ENCODE measurements at regions not wholly inside any gene's neighbourhood (a gene's known extent, or its start where the extent isn't known, plus 50 kb on each side); places are given as distances from the start of the nearest gene placed in this dataset.

- Mint-ChIP-seq H3K4me3 (ENCODE audit: low read depth, unreplicated experiment) (no peak overlapping the region), H3K27ac (ENCODE audit: unreplicated experiment) (no peak overlapping the region), H3K36me3 (ENCODE audit: insufficient read depth, unreplicated experiment) (no peaks in the 10 kb centered on the region), H3K9me3 (ENCODE audit: low read depth, unreplicated experiment) (peaks cover 5% of the 10 kb centered on the region), H3K4me1 (ENCODE audit: low read depth, unreplicated experiment) (no peaks in the 10 kb centered on the region), H3K27me3 (ENCODE audit: unreplicated experiment) (no peaks in the 10 kb centered on the region)
- CTCF ChIA-PET, result no interaction called here
- intact Hi-C loops (cut with micrococcal nuclease; ENCODE audit: unreplicated experiment), result no loop called here
- no TSS peak for BruUV-seq (replicated peaks)
- DNase-seq, result no peak
- no peak for TF ChIP-seq CTCF (IDR thresholded peaks at IDR 0.05; ENCODE audit: unreplicated experiment)
Measured at GRCh38 chr2:118493213-118493612, 354.2 kb downstream of the EN1 start.

GRCh38 chr2:118492335-118492734 lies 355.1 kb downstream of the EN1 start:
- H3K27ac Mint-ChIP-seq (ENCODE audit: unreplicated experiment), result no peak overlapping the region
- BruUV-seq (replicated peaks), result no TSS peak
- intact Hi-C loops (cut with micrococcal nuclease; ENCODE audit: unreplicated experiment), result no loop called here
- H3K4me3 Mint-ChIP-seq (ENCODE audit: low read depth, unreplicated experiment), result no peak overlapping the region
- CTCF ChIA-PET, result interaction anchor here (0.7 to 0.8 kb wide), 3 partner anchors 10 to 363 kb away, joined by 3 to 4 read pairs (median 3); no protein-coding TSS in a partner anchor
- peak; percentile 43 for TF ChIP-seq CTCF (IDR thresholded peaks at IDR 0.05; ENCODE audit: unreplicated experiment)
- H3K9me3 Mint-ChIP-seq (ENCODE audit: low read depth, unreplicated experiment), result peaks cover 5% of the 10 kb centered on the region
- H3K4me1 Mint-ChIP-seq (ENCODE audit: low read depth, unreplicated experiment), result no peaks in the 10 kb centered on the region
- H3K36me3 Mint-ChIP-seq (ENCODE audit: insufficient read depth, unreplicated experiment), result no peaks in the 10 kb centered on the region
- no peaks in the 10 kb centered on the region for H3K27me3 Mint-ChIP-seq (ENCODE audit: unreplicated experiment)
- DNase-seq, result no peak

GRCh38 chr2:118490330-118490729 lies 357.1 kb downstream of the EN1 start:
- CTCF ChIA-PET, result no interaction called here
- Mint-ChIP-seq H3K27ac (ENCODE audit: unreplicated experiment) (no peak overlapping the region), H3K4me3 (ENCODE audit: low read depth, unreplicated experiment) (no peak overlapping the region), H3K4me1 (ENCODE audit: low read depth, unreplicated experiment) (no peaks in the 10 kb centered on the region), H3K9me3 (ENCODE audit: low read depth, unreplicated experiment) (peaks cover 5% of the 10 kb centered on the region), H3K27me3 (ENCODE audit: unreplicated experiment) (no peaks in the 10 kb centered on the region), H3K36me3 (ENCODE audit: insufficient read depth, unreplicated experiment) (no peaks in the 10 kb centered on the region)
- DNase-seq, result no peak
- no TSS peak for BruUV-seq (replicated peaks)
- intact Hi-C loops (cut with micrococcal nuclease; ENCODE audit: unreplicated experiment), result no loop called here
- TF ChIP-seq CTCF (IDR thresholded peaks at IDR 0.05; ENCODE audit: unreplicated experiment), result no peak

- DNase-seq, result no peak
- H3K27ac Mint-ChIP-seq (ENCODE audit: unreplicated experiment), result no peak overlapping the region
- H3K27me3 Mint-ChIP-seq (ENCODE audit: unreplicated experiment), result no peaks in the 10 kb centered on the region
- intact Hi-C loops (cut with micrococcal nuclease; ENCODE audit: unreplicated experiment), result no loop called here
- H3K36me3 Mint-ChIP-seq (ENCODE audit: insufficient read depth, unreplicated experiment), result no peaks in the 10 kb centered on the region
- H3K9me3 Mint-ChIP-seq (ENCODE audit: low read depth, unreplicated experiment), result peaks cover 5% of the 10 kb centered on the region
- no peak for TF ChIP-seq CTCF (IDR thresholded peaks at IDR 0.05; ENCODE audit: unreplicated experiment)
- CTCF ChIA-PET, result no interaction called here
- H3K4me3 Mint-ChIP-seq (ENCODE audit: low read depth, unreplicated experiment), result no peak overlapping the region
- BruUV-seq (replicated peaks), result no TSS peak
- H3K4me1 Mint-ChIP-seq (ENCODE audit: low read depth, unreplicated experiment), result no peaks in the 10 kb centered on the region
Measured at GRCh38 chr2:118489712-118490299, 357.6 kb downstream of the EN1 start.
